Chondrocyte (in vitro differentiated cells): ENCODE measurements at regions not wholly inside any gene's neighbourhood (a gene's known extent, or its start where the extent isn't known, plus 50 kb on each side); places are given as distances from the start of the nearest gene placed in this dataset.

Source experiments
- DNase-seq: peaks from one replicate; pipeline ENCODE4 v3.0.0; 2021; ENCODE audit warnings: mixed read lengths, low spot score
- H3K27ac Mint-ChIP-seq: one replicate; pipeline ENCODE4 v1.8.0; 2021; ENCODE audit warnings: mild to moderate bottlenecking, moderate library complexity, mixed read lengths; ENCODE audit not compliant: unreplicated experiment
- H3K27me3 Mint-ChIP-seq: 2 replicates; pipeline ENCODE4 v1.8.0; 2021; ENCODE audit warnings: low read depth, mixed read lengths
- H3K36me3 Mint-ChIP-seq: 2 replicates; pipeline ENCODE4 v1.8.0; 2021; ENCODE audit warnings: low read depth, mixed read lengths
- H3K4me1 Mint-ChIP-seq: 2 replicates; pipeline ENCODE4 v1.8.0; 2021; ENCODE audit warnings: low read depth, mild to moderate bottlenecking, mixed read lengths
- H3K4me3 Mint-ChIP-seq: one replicate; pipeline ENCODE4 v1.8.0; 2021; ENCODE audit warnings: mild to moderate bottlenecking, moderate library complexity, mixed read lengths; ENCODE audit not compliant: unreplicated experiment
- H3K9me3 Mint-ChIP-seq: 2 replicates; pipeline ENCODE4 v1.8.0; 2021; ENCODE audit warnings: low read depth, mixed read lengths
- CTCF ChIP-seq: fragments of 200-600 bp; sonication (generic); IDR thresholded peaks from 2 replicates; pipeline ENCODE4 v1.5.0; 2021; ENCODE audit warnings: antibody characterized with exemption, mild to moderate bottlenecking, moderate library complexity

- H3K4me3 Mint-ChIP-seq = no peak overlapping the region
- no peak overlapping the region for H3K27ac Mint-ChIP-seq
- no peak for DNase-seq
- no peaks in the 10 kb centered on the region for H3K9me3 Mint-ChIP-seq
- no peaks in the 10 kb centered on the region for H3K27me3 Mint-ChIP-seq
- H3K36me3 Mint-ChIP-seq = no peaks in the 10 kb centered on the region
- TF ChIP-seq CTCF = no peak
- H3K4me1 Mint-ChIP-seq = no peaks in the 10 kb centered on the region
Observed at GRCh38 chr2:14340703-14341102, 291.8 kb upstream of the LRATD1 start.

- Mint-ChIP-seq H3K4me3 (no peak overlapping the region), H3K9me3 (no peaks in the 10 kb centered on the region), H3K27me3 (no peaks in the 10 kb centered on the region), H3K4me1 (no peaks in the 10 kb centered on the region), H3K27ac (no peak overlapping the region), H3K36me3 (no peaks in the 10 kb centered on the region)
- no peak for TF ChIP-seq CTCF
- DNase-seq = no peak
Observed at GRCh38 chr2:14342313-14342712, 290.2 kb upstream of the LRATD1 start.

GRCh38 chr2:14344355-14344754 is 288.2 kb upstream of the LRATD1 start:
- Mint-ChIP-seq H3K4me3 (no peak overlapping the region), H3K27me3 (no peaks in the 10 kb centered on the region), H3K4me1 (no peaks in the 10 kb centered on the region), H3K27ac (no peak overlapping the region), H3K9me3 (no peaks in the 10 kb centered on the region), H3K36me3 (no peaks in the 10 kb centered on the region)
- DNase-seq = no peak
- TF ChIP-seq CTCF = no peak

- Mint-ChIP-seq H3K27ac (no peak overlapping the region), H3K36me3 (no peaks in the 10 kb centered on the region), H3K9me3 (no peaks in the 10 kb centered on the region), H3K4me3 (no peak overlapping the region), H3K4me1 (no peaks in the 10 kb centered on the region), H3K27me3 (no peaks in the 10 kb centered on the region)
- DNase-seq = no peak
- TF ChIP-seq CTCF = no peak
Observed at GRCh38 chr2:14348247-14348646, 284.3 kb upstream of the LRATD1 start.

- Mint-ChIP-seq H3K4me1 (no peaks in the 10 kb centered on the region), H3K27ac (no peak overlapping the region), H3K4me3 (no peak overlapping the region), H3K36me3 (no peaks in the 10 kb centered on the region), H3K27me3 (no peaks in the 10 kb centered on the region), H3K9me3 (no peaks in the 10 kb centered on the region)
- no peak for TF ChIP-seq CTCF
- DNase-seq = no peak
Observed at GRCh38 chr2:14350856-14351255, 281.7 kb upstream of the LRATD1 start.
